NOMO-1 treated with dmso at 0.1 percent for 144 hours (cell line): ENCODE measurements at regions not wholly inside any gene's neighbourhood (a gene's known extent, or its start where the extent isn't known, plus 50 kb on each side); places are given as distances from the start of the nearest gene placed in this dataset.

Experiments used
- DNase-seq: peaks from one replicate; lab custom pipeline; 2025; ENCODE audit not compliant: unreplicated experiment; lab: John Stamatoyannopoulos, UW

DNA sequence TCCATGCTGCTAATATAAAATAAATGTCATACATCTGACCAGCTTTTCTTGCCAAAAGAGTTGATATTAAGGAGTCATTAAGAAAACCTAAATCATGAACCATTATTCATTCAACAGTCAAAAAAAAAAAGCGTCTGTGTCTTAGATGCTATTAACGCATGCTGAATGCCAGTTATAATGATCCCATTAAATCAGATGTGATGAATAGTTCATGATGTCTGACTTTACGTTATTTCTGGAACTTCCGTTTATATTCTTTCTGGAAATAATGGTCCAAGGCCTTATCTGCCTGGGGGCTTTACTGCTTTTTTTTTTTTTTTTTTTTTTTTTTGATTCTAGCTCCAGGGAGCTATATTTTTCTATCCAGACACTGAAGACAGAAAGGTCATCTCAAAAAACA, 877.1 kb downstream of the HACE1 start:
- DNase-seq = no peak

DNA sequence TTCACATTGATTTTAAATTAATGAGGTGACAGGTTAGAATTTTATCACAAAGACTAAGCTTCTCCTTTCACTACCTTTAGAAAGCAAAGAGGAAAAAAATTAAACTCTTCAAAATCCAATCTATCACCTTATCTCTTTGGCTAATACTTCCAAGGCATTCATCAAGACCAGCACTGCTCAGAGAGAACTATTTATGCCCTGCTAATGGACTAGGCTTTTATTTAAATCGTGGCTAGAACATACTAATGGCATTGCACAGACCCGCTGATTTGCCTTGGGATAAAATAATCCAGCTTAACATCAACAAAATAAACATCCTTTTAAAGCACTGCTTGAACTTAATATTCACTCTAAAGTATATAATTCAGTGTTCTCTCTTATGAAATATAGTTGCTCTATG, 880.4 kb downstream of the HACE1 start:
- DNase-seq = no peak

DNA sequence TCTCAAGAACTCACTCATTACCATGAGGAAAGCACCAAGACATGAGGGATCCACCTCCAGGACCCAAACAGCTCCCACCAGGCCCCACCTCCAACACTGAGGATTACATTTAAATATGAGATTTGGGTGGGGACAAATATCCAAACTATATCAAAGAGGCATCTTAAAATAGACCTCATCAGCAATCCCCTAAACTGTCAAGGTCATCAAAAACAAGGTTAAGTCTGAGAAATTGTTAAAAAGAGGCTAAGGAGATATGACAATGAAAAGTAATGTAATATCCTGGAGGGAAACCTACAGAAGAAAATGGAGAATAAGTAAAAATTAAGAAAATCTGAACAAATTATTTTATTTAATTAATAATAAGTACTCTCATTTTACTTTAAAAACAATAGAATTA, 922.3 kb downstream of the HACE1 start:
- no peak for DNase-seq

DNA sequence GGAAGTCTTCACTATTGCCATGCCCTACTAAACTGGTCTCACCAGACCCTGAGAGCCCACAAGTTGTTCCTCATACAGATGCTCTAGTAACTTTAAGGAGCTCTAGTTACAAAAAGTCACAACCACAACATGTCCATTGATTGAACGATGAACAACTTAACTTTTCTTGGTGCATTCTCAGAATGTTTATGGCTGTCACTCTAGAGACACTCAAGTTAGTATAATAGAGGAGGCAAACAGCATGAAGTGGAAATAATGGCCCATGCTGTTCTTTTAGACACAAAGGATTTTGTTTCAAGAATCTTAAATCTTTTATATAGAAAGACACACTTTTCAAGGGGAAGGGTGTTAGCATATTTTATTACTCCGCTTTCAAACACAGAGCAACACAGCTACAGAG, 934.4 kb downstream of the HACE1 start:
- no peak for DNase-seq

DNA sequence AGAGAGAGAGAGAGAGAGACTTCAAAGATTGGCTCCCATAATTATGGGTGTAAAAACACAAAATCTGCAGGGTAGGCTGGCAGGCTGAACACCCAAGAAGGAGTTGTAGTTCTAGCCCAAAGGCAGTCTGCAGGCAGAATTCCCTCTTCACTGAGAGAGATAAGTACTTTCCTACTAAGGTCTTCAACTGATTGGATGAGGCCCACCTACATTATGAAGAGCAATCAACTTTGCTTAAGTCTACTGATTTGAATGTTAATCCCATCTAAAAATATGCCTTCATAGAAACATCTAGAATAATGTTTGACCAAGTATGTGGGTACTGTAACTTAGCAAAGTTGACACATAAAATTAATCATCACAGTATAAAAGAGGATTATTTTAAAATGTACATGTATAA, 949.7 kb downstream of the HACE1 start:
- no peak for DNase-seq

DNA sequence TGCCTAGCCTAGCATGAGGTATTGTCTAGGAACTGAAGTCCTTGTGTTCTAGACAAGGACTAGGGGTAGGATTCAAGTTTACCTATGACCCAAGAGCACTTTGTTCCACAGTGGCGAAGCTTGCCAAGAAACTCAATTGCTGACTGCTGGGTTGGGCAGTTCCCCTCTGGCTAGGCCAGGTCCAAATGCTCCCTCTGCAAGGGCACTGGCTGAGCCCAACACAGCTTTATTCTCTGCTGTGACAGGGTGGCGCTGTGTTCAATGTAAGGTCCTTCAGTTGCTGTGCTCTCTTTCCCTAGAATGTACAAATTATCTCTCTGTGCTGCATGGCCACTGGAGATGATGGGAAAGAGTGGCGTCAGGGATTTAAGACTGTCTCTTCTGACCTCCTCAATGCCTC, 950.8 kb downstream of the HACE1 start:
- no peak for DNase-seq

DNA sequence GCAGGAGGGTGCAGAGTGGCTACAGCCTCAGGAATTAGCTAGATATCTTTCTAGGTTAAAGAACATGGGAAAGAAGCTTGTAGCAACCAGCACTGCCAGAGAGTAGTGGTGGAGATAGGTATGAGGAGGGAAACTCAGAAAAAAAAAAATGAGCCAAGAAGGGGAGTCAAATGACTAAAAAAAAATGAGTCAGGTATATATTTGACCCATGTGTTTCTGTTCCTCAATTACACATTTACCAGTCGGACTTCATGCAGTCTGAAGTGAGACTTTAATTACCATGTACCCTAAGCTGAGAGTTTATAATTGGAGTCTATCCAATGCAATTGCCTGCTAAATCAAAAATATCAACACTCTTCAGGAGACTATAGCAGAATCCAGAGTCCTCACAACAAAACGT, 964.6 kb downstream of the HACE1 start:
- no peak for DNase-seq

DNA sequence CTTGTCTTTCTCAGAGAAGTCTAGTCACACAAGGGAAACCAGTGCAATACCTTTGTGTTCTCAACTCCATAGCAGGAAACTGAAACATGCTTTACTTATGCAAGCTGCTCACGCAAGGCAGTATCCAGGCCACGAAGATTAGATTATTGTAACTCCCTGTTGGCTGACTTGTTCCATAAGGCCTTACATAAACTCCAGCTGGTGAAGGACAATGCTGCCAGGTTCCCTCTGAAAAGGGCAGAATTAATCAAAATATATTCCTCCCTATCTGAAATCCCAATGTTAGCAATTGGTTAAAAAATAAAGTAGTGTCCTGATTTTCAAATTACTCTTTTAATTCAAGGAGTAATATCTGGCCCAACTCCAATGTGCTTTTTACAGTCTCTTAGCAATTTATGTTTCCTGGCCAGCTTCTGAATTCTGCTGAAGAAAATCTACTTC, 966.6 kb downstream of the HACE1 start:
- no peak for DNase-seq

DNA sequence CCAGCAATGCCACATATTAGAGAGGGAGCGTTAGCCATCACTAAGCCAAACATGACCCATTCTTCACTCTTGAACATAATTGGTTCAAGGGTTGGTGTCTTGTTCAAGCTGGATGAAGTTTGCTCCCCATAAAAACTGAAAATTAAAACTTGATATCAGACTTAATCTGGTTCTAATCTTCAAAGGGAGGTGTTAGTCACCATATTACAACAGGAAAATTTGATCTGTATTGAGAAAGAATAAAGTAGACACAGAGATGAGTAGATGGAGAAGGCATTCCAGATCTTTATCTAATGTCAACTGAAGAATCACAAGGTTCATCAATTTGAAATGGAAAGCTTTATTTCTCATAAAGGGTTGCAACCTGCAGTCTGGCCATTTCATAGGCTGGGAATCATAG, 972.8 kb downstream of the HACE1 start:
- DNase-seq = no peak

DNA sequence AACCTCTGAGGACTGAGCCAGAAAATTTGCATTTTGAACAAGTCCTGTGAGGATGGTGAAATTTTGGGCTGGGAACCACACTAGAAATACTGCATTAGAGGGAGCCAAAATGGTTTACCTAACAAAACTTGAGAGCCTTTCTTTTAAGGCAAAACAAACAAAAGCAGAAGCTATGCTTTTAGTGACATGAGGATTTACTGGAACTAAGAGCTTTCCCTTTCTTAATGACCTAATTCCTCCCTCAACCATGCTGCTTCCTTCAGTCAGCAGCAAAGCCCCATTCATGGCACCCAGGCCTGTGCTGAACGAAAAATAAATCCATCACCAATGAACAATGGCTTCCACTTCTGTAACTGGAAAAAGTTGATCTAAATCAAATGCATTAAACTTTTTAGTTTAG, 974.3 kb downstream of the HACE1 start:
- DNase-seq = no peak

DNA sequence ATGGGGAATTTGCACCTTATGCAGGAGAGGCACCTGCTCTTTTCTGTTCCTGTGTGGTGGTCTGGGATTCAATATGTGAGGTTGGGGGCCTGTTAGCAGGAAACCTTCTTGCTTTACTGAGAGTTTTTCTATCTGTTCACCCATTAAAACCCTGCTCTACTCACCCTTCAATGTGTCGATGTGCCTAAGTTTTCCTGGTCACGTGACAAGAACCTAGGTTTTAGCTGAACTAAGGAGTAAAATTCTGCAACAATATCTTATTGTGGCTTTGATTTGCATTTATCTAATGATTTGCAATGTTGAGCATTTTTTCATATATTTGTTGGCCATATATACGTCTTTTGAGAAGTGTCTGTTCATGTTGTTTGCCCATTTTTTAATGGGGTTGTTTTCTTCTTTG, 979.9 kb downstream of the HACE1 start:
- DNase-seq = no peak

DNA sequence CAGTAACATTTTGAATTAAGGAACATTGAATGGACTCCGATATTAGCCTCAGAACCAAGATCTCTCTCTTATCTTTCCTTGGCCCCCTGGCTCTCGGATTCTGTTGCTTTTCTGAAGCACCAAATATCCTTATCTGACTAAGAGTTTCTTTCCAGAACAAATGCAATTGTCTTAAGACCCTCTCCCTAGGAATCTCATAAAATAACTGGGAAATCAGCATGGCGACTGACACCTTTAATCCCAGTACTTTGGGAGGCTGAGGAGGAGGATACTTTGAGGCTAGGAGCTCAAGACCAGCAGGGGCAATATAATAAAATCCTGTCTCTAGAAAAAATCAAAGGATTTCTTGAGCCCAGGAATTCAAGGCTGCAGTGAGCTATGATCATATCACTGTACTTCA, 984.5 kb downstream of the HACE1 start:
- DNase-seq = no peak

DNA sequence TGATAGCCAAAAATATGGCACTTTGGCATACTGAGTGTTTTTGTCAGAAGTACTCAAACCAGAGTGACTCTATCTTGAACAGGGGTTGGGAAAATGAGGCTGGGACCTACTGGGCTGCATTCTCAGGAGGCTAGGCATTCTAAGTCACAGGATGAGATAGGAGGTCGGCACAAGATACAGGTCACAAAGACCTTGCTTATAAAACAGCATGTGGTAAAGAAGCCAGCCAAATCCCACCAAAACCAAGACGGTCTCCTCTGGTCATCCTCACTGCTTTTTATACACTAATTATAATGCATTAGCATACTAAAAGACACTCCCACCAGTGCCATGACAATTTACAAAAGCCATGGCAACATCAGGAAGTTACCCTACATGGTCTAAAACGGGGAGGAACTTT, 985.1 kb downstream of the HACE1 start:
- DNase-seq = no peak

DNA sequence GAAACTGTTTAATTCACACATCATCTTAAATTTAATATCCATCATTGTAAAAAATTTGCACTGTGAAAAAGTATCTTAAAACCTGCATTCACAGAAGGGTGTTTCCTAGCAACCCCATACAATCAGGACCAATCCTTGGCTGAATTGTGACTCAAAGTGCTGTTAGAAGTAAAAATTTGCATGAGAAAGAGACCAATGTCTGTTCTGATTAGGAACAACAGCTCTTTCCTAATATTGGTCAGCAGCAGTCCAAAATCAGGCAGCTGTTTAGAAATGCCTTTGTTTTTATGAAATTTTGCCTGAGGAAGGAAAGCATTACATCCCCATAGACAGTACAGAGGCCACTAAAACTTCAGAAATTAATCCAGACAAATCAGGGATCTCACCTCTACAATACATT, 987.0 kb downstream of the HACE1 start:
- no peak for DNase-seq

DNA sequence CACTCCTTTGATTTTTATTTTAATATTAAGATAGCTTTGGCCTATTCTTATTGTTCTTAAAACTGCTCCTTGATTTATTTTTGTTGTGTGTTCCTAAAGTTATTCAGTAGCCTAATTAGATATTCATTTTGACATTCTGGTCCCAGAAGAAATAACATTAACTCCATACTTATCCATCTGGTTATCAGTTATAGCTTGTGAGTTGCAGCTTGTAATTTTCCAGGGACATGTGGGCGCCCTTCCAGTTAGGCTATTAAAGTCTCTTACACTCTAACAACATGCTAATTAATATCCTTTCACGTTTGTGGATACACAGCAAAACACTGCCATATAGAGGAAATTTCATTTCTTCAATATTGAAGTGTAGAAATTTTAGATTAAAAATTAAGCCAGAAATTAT, 987.5 kb downstream of the HACE1 start:
- no peak for DNase-seq

DNA sequence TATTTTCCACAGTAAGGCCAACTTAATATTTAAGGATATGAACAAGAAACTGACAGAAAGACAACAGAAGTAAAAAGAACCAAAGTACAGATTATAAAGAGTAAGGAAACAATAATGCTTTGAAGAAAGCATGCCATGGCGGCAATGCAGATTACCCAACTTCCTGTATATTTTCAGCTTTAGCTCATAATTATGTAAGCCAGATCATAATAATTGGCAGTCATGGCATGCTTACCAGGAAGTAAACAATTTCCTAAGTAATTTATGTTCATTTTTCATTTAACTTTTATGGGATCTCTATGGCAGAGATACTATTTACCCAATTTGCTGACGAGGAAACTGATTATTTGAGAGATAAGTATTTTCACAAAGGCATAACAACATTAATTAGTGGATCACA, 988.7 kb downstream of the HACE1 start:
- DNase-seq = no peak

DNA sequence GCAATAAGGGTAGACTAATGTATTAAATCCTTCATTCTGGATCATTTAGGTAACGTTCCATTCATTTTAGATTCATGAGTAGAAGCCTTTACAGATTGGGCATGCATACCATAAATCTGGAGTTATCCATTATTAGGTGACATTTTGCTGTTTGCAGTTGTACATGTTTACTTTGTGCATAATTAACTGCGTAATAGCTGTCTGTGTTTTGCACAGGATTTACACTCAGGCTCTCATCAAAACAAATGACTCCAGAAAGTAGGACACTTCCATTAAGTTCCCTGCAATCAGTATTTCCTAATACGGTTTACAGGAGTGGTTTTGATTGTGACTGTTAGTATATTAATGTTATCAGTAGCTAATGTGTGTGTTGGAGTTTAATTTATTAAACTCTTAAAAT, 997.4 kb downstream of the HACE1 start:
- DNase-seq = no peak

DNA sequence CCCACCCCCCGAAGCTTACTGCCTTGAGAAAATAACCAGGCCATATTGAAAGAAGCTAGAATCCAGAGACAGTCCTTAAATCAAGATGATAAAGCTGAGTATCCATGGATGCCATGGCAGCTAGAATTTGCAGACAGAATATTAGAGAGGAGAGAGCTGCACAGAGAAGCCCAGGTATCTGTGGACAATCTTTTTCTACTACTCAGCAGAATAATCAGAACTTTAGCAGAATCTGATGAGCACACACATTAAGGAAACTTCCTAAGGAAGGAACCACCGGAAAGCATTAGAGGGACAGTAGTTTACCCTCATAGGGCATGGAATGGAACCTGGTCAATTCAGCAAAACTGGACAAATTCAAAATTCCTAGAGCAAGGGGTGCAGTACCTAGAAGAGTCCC, 1001.7 kb downstream of the HACE1 start:
- DNase-seq = no peak

DNA sequence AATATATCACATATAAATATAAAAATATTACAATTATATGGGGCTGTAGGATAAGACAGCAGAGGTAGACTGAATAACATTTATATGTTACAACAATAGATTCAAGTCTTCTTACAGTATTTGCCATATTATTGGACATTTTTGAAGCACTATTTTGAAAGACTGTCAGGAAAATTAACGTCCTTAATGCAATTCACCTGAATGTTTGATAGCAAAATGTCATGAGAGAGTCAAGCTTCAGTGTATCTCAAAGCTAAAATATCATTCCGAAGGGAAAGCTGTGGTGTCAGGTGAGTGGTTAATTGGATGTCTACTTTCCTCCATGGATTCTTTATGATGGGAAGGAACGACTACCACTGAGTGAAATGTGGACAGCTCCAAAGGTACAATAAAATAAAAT, 1004.0 kb downstream of the HACE1 start:
- no peak for DNase-seq

DNA sequence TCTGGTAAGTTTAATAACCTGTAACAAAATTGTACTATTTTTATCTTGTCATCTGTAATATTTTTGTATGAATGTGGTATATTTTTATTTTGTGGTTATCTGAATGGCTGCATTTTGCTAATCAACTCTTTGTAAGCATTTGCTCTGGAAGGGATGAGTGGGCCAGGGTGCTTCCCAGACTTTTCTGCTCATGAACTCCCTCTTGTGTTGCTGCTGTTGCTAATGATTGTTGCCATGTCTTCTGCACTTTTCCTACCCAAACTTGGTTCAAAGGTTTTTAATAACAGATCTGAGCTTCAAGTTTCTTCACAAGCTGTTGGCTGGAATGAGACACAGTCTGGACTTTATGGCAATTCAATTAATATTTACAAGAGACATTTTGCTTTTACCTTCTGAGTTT, 1005.7 kb downstream of the HACE1 start:
- no peak for DNase-seq

DNA sequence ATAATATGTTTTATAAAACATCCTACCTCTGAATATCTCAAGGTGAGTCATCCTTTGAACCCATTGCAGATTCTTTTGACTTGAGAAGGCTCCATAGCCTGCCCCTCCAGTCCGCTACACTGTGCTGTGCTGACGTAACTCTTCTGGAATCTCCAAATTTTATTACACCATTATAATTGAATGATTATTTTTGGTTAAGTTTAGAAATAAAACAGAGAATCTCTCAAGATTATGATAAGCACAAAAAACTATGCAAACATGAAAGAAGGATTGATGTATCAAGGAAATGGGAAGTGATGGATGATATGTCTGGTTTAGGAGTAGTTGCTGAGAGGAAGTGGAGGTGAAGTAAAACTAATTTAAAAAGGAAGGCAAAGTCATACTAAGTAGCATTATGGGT, 1021.3 kb downstream of the HACE1 start:
- DNase-seq = no peak

DNA sequence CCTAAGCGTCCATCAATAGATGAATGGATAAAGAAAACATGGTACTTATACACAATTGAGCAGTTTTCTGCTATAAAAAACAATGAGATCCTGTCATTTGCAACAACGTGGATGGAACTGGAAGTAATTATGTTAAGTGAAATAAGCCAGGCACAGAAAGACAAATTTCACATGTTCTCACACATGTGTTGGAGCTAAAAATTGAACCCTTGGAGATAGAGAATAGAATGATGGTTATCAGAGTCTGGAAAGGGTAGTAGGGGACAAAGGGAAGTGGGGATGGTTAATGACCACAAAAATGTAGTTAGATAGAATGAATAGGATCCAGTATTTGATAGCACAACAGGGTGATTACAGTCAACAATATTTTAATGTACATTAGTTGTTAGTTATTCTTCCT, 1033.5 kb downstream of the HACE1 start:
- no peak for DNase-seq

DNA sequence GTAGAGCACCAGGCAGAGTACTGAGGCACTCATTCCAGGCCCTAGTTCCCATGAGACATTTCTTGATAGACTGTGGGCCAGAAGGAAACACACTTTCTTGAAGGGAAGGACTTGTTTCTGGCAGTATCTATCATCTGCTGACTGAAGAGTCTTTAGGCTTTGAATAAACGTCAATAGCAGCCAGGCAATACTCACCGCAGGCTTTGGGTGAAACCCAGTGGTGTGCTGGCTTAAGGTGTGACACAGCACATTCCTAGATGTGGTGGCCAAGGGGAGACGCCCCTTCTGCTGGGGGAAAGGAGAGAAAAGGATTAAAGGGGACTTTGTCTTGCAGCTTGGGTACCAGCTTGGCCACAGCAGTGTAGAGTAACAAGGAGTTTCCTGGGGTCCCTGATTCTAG, 1039.6 kb downstream of the HACE1 start:
- DNase-seq = no peak

DNA sequence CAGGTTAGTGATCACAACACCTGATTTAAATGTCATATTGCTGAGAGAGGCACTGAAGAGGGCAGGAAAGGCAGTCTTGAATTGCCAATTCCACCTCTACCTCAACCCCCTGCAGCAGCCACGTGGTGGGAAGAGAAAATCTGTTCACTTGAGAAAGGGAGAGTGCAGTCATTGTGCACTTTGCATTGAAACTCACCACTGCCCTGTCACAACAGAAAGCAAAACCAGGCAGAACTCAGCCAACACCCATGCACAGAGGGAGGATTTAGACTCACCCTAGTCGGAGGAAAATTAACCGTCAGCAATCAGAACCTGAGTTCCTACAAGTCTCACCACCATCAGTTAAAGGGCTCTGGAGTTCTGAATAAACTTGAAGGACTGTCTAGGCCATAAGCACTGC, 1040.2 kb downstream of the HACE1 start:
- no peak for DNase-seq
